HepG2 (cell line): ENCODE measurements at regions not wholly inside any gene's neighbourhood (a gene's known extent, or its start where the extent isn't known, plus 50 kb on each side); places are given as distances from the start of the nearest gene placed in this dataset.

Experiments used
- ATAC-seq: fragments of 200-7000 bp; cut with Tn5 transposase; 3 replicates; pipeline ENCODE4 v1.9.1; 2020; ENCODE audit warnings: mild to moderate bottlenecking, moderate library complexity
- BruUV-seq: library from RNA; stranded (reverse); fragments of 400-500 nt; replicated peaks from 2 replicates; lab custom pipeline; 2021; lab: Mats Ljungman, UMichigan
- CTCF ChIA-PET: fragments of 300-600 bp; formaldehyde crosslinking; extraction: SDS; loops from one replicate; lab custom pipeline; 2021; ENCODE audit warnings: low total read pairs, inconsistent platforms, low intra/inter-chr PET ratio; lab: Yijun Ruan, JAX
- POLR2A ChIA-PET: fragments of 350-600 bp; sonication (Branson Sonifier 250); formaldehyde crosslinking; loops from one replicate; lab custom pipeline; 2020; ENCODE audit warnings: antibody characterized with exemption, inconsistent platforms; lab: Yijun Ruan, JAX
- DNase-seq: peaks from one replicate; pipeline ENCODE4 v3.0.0-alpha.2; 2015; ENCODE audit warnings: low spot score
- FAIRE-seq: peaks from 3 replicates; lab custom pipeline; 2011; peaks lifted over from hg19 to GRCh38; lab: Jason Lieb, UNC
- H2AFZ ChIP-seq: one replicate; pipeline ENCODE4 v1.6.1; 2011; ENCODE audit warnings: low read length, inconsistent platforms
- H3K27ac ChIP-seq: fragments of 300-600 bp; 3 replicates; pipeline ENCODE4 v1.8.0; 2011; ENCODE audit warnings: mixed run types, mild to moderate bottlenecking, mixed read lengths, low read length, inconsistent platforms; ENCODE audit not compliant: insufficient read depth; ENCODE audit errors: extremely low read length
- H3K27me3 ChIP-seq, 2 experiments: fragments of 200-600 bp in 1 of 2; 2 replicates in 1 of 2; 3 replicates in 1 of 2; pipeline versions ENCODE4 v1.6.0 to v1.8.0; 2011; ENCODE audit warnings: low read length in 2 of 2, mild to moderate bottlenecking in 2 of 2, moderate library complexity in 2 of 2, inconsistent platforms in 1 of 2; ENCODE audit not compliant: insufficient read depth in 2 of 2, control insufficient read depth in 1 of 2
- H3K36me3 ChIP-seq, 2 experiments: fragments of 200-600 bp in 1 of 2; replicated peaks in 1 of 2; 2 replicates in 1 of 2; 3 replicates in 1 of 2; pipeline versions ENCODE4 v1.5.1 to v1.8.0; 2011; ENCODE audit warnings: low read length in 2 of 2, inconsistent platforms in 1 of 2; ENCODE audit not compliant: insufficient read depth in 2 of 2, control insufficient read depth in 1 of 2
- H3K4me1 ChIP-seq: 2 replicates; pipeline ENCODE4 v1.5.1; 2012; ENCODE audit warnings: low read length, inconsistent platforms; ENCODE audit not compliant: insufficient read depth
- H3K4me2 ChIP-seq: 2 replicates; pipeline ENCODE4 v1.6.0; 2011; ENCODE audit warnings: low read depth, low read length, inconsistent platforms
- H3K4me3 ChIP-seq, 3 experiments: fragments of 200-600 bp in 1 of 3; sonication (generic), shearing (Covaris generic) in 1 of 3; replicated peaks in 1 of 3; 2 replicates each; pipeline ENCODE4 v1.5.1; 2011 to 2016; ENCODE audit warnings: low read length in 3 of 3, inconsistent platforms in 2 of 3, low read depth in 2 of 3, mild to moderate bottlenecking in 2 of 3, control low read depth in 1 of 3, mixed read lengths in 1 of 3; ENCODE audit not compliant: insufficient read depth in 1 of 3
- H3K79me2 ChIP-seq: one replicate; pipeline ENCODE4 v1.6.1; 2011; ENCODE audit warnings: low read length, inconsistent platforms; ENCODE audit not compliant: insufficient read depth
- H3K9ac ChIP-seq: 2 replicates; pipeline ENCODE4 v1.6.0; 2011; ENCODE audit warnings: mild to moderate bottlenecking, low read depth, low read length, inconsistent platforms; ENCODE audit not compliant: insufficient read depth
- H3K9me3 ChIP-seq: 2 replicates; pipeline ENCODE4 v1.5.1; 2012; ENCODE audit warnings: mild to moderate bottlenecking, low read length
- H4K20me1 ChIP-seq: 2 replicates; pipeline ENCODE4 v1.6.0; 2011; ENCODE audit warnings: inconsistent platforms, mild to moderate bottlenecking, low read length, moderate library complexity; ENCODE audit not compliant: insufficient read depth
- CREB1 ChIP-seq, 2 experiments: fragments of 450-650 bp in 1 of 2; IDR thresholded peaks; 2 replicates each; pipeline ENCODE4 v1.6.1; 2016 to 2017; ENCODE audit warnings: control low read depth in 1 of 2, mild to moderate bottlenecking in 1 of 2, missing compliant biosample characterization in 1 of 2, missing genetic modification characterization in 1 of 2
- EZH2 ChIP-seq: conservative IDR thresholded peaks from 2 replicates; pipeline ENCODE4 v1.6.1; 2012; ENCODE audit warnings: mild to moderate bottlenecking, low read depth, low read length, moderate library complexity
- ISL2 ChIP-seq: sonication (generic); formaldehyde crosslinking; IDR thresholded peaks from 2 replicates; pipeline ENCODE4 v1.5.0; 2020; ENCODE audit warnings: missing genetic modification reagents
- JUN ChIP-seq: sonication (generic); formaldehyde crosslinking; IDR thresholded peaks from 2 replicates; pipeline ENCODE4 v1.4.0; 2020; ENCODE audit warnings: mild to moderate bottlenecking, missing genetic modification reagents
- KAT2B ChIP-seq: fragments of 150-350 bp; IDR thresholded peaks from 2 replicates; pipeline ENCODE4 v1.6.1; 2014; ENCODE audit warnings: low read depth, low read length, borderline replicate concordance
- KAT7 ChIP-seq: IDR thresholded peaks from 2 replicates; pipeline ENCODE4 v1.6.1; 2018; ENCODE audit warnings: borderline replicate concordance, missing compliant biosample characterization
- PTBP1 ChIP-seq: fragments of 200-400 bp; formaldehyde crosslinking; IDR thresholded peaks from 2 replicates; pipeline ENCODE4 v1.6.1; 2018; ENCODE audit warnings: low read length, low read depth; ENCODE audit not compliant: poor library complexity, severe bottlenecking
- REXO4 ChIP-seq: sonication (generic); formaldehyde crosslinking; IDR thresholded peaks from 2 replicates; pipeline ENCODE4 v1.8.0; 2022; ENCODE audit warnings: missing genetic modification reagents, mild to moderate bottlenecking, borderline replicate concordance
- ZFP82 ChIP-seq: sonication (generic); formaldehyde crosslinking; IDR thresholded peaks from 2 replicates; pipeline ENCODE4 v1.5.1; 2020; ENCODE audit warnings: mild to moderate bottlenecking, missing genetic modification reagents, borderline replicate concordance
- ZNF337 ChIP-seq: sonication (generic); formaldehyde crosslinking; IDR thresholded peaks from 2 replicates; pipeline ENCODE4 v1.5.1; 2020; ENCODE audit warnings: missing genetic modification reagents, low read depth, mild to moderate bottlenecking, borderline replicate concordance
- ZNF343 ChIP-seq: sonication (generic); formaldehyde crosslinking; IDR thresholded peaks from 2 replicates; pipeline ENCODE4 v1.4.0; 2020; ENCODE audit warnings: mild to moderate bottlenecking, missing genetic modification reagents
- ZNF382 ChIP-seq: sonication (generic); formaldehyde crosslinking; IDR thresholded peaks from 2 replicates; pipeline ENCODE4 v1.5.0; 2020; ENCODE audit warnings: missing genetic modification reagents, mild to moderate bottlenecking, borderline replicate concordance
- WGBS: methylation state at CpG from one replicate; pipeline ENCODE4 v1.1.6; 2017; ENCODE audit warnings: low lambda C conversion rate; 5-methylcytosine and 5-hydroxymethylcytosine counted together
- in situ Hi-C: cut with HindIII; loops from 2 replicates; pipeline ENCODE4 v1.10.0; 2017; ENCODE audit warnings: low pct_unique_long_range_greater_than_20kb; ENCODE audit not compliant: extremely low pct_ligation_motif_present
- intact Hi-C: fragments of 100-400 bp; cut with micrococcal nuclease; formaldehyde crosslinking; loops from one replicate; pipeline ENCODE4 v1.10.0; 2022; ENCODE audit not compliant: unreplicated experiment
- TF ChIP-seq, protein P1 (sequence below): sonication (generic); formaldehyde crosslinking; conservative IDR thresholded peaks from 2 replicates; pipeline ENCODE4 v1.8.0; 2022; ENCODE audit warnings: low read depth, missing genetic modification reagents
- TF ChIP-seq, protein P2 (sequence below): sonication (generic); formaldehyde crosslinking; IDR thresholded peaks from 2 replicates; pipeline ENCODE4 v1.5.0; 2020; ENCODE audit warnings: missing genetic modification reagents

DNA sequence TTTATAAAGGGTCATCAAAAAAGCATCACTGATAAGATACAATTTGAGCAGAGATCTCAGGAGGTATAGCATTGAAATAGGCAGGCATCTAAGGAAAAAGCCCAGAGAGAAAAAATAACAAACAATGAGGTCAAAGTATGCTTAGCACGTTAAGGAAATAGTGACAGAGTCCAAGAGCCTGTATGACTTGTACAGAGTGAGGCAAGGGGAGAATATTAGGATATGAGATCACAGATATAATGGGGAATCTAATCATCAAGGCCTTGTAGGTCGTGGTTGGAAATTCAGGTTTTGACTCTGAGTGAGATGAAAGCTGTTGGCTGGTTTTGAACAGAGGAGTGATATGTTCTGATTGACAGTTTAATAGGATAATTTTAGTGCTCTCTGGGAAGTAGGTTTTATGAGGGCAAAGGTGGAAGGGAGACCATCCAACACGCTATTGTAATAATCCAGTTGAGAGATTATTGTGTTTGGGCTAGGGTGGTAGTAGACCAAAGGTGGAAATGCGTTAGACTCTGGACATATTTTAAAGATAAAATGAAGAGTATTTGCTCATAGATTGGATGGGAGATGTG lies 644.6 kb upstream of the TMPRSS15 start:
- H3K27ac ChIP-seq = no peak overlapping the region
- WGBS = 2% methylated on average over 4 of the region's 4 CpGs
- ChIA-PET POLR2A (no interaction called here), CTCF (no interaction called here)
- DNase-seq (no peak), FAIRE-seq (no peak), ATAC-seq (no peak)
- no peak overlapping the region for H3K4me3 ChIP-seq
- TF ChIP-seq ZNF382 (CRISPR knock-in tag) (no peak), ZFP82 (CRISPR knock-in tag) (no peak), CREB1 (IDR thresholded peaks at IDR 0.05) (no peak), CREB1 (CRISPR knock-in tag; IDR thresholded peaks at IDR 0.05) (no peak), REXO4 (CRISPR knock-in tag) (no peak), KAT7 (CRISPR knock-in tag) (no peak), ISL2 (no peak), JUN (CRISPR knock-in tag) (no peak), KAT2B (no peak), ZNF337 (CRISPR knock-in tag) (no peak), EZH2 (no peak), PTBP1 (no peak), ZNF343 (no peak)
- TF ChIP-seq, protein P1, sequence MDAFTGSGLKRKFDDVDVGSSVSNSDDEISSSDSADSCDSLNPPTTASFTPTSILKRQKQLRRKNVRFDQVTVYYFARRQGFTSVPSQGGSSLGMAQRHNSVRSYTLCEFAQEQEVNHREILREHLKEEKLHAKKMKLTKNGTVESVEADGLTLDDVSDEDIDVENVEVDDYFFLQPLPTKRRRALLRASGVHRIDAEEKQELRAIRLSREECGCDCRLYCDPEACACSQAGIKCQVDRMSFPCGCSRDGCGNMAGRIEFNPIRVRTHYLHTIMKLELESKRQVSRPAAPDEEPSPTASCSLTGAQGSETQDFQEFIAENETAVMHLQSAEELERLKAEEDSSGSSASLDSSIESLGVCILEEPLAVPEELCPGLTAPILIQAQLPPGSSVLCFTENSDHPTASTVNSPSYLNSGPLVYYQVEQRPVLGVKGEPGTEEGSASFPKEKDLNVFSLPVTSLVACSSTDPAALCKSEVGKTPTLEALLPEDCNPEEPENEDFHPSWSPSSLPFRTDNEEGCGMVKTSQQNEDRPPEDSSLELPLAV (CRISPR knock-in tag) = no peak
- TF ChIP-seq, protein P2, sequence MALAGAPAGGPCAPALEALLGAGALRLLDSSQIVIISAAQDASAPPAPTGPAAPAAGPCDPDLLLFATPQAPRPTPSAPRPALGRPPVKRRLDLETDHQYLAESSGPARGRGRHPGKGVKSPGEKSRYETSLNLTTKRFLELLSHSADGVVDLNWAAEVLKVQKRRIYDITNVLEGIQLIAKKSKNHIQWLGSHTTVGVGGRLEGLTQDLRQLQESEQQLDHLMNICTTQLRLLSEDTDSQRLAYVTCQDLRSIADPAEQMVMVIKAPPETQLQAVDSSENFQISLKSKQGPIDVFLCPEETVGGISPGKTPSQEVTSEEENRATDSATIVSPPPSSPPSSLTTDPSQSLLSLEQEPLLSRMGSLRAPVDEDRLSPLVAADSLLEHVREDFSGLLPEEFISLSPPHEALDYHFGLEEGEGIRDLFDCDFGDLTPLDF = no peak
- intact Hi-C loops = no loop called here
- H3K36me3 ChIP-seq = no peaks in the 10 kb centered on the region
- no peaks in the 10 kb centered on the region for H3K27me3 ChIP-seq
- H3K9ac ChIP-seq = no peak overlapping the region
- H3K9me3 ChIP-seq = peaks cover 87% of the 10 kb centered on the region
- H3K79me2 ChIP-seq = no peaks in the 10 kb centered on the region
- in situ Hi-C loops = no loop called here
- no peaks in the 10 kb centered on the region for H3K4me1 ChIP-seq
- no peak overlapping the region for H2AFZ ChIP-seq
- no peak overlapping the region for H3K4me2 ChIP-seq
- no peaks in the 10 kb centered on the region for H4K20me1 ChIP-seq
- no TSS peak for BruUV-seq
